GM18502 (cell line): ENCODE measurements at regions not wholly inside any gene's neighbourhood (a gene's known extent, or its start where the extent isn't known, plus 50 kb on each side); places are given as distances from the start of the nearest gene placed in this dataset.
"Not testable (repeated sequence)": the region's sequence is repeated elsewhere in the genome, so short reads cannot be mapped to it uniquely, and the experiment has no call there.

Experiments used
- ATAC-seq: cut with Tn5 transposase; IDR thresholded peaks from one replicate; pipeline ENCODE4 v1.9.1; 2021; ENCODE audit warnings: mild to moderate bottlenecking; ENCODE audit not compliant: unreplicated experiment, poor library complexity

DNA sequence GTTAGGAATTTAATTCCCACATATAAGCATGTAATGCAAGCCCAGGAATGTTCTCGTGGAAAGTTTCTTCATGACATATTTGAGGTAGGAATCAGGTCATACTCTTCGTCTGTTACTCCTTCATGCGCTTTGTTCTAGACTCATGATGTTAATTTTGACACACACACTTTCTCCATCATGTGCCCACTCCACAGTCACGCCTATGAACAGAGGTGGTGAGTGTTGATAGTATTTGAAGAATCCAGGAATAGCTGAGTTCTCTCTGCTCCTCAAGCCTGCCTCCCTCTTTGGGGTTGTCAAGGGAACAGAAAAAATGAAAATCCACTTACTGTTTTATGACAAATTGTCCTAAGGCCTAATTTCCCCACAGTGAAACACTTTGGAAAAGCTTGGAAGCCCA, 117.3 kb upstream of the SERPINE2 start:
- ATAC-seq = no peak

DNA sequence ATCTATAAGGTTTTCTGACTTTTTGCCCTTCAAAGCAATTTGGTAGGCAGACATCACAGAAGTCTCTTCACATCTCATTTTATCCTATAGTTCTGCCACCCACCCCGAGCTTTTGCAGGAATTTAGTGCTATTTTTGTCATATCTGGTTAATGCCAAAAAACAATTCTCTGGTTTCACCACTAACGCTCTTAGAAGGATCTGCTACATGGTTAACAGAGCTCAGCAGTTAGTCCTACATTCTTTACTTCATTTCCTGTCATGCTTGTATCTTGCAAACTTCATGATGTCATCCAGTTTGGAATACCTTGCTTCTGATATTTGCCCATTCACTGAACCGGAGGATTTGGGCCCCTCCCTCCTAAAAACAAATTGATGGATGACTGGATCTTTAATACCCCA, 116.8 kb upstream of the SERPINE2 start:
- no peak for ATAC-seq

- no peak for ATAC-seq
Observed at GRCh38 chr2:224155371-224155770, 116.3 kb upstream of the SERPINE2 start.

GRCh38 chr2:224151680-224152310, 112.7 kb upstream of the SERPINE2 start:
- no peak for ATAC-seq

DNA sequence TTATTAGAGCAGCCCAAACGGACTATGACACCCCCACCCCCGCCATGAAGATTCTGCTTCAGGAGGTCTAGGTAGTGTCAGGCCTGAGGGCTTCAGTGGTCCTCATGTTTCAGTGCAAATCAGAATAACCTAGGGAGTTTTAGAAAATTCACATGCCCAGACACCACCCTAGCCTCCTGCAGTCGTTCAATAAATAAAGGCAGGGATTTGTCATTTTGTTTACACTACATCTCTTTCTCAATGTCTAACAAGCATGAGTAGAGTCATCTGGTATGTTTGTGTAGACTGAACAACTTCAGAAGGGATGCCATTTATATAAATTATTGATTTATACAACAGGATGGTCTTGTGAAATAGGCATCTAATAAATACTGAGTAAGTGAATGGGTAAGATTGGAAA, 112.1 kb upstream of the SERPINE2 start:
- no peak for ATAC-seq

DNA sequence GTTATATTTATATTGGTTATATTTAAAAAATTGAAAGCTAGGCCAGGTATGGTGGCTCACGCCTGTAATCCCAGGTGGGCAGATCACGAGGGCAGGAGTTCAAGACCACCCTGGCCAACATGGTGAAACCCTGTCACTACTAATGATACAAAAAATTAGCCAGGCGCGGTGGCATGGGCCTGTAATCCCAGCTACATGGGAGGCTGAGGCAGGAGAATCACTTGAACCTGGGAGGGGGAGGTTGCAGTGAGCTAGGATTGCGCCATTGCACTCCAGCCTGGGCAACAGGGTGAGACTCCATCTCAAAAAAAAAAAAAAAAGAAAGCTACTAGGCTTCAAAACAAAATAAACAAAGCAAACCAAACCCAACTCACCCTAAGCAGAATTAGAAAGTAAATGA, 109.0 kb upstream of the SERPINE2 start:
- ATAC-seq = not testable (repeated sequence)

GRCh38 chr2:224147174-224147573, 108.1 kb upstream of the SERPINE2 start:
- no peak for ATAC-seq

DNA sequence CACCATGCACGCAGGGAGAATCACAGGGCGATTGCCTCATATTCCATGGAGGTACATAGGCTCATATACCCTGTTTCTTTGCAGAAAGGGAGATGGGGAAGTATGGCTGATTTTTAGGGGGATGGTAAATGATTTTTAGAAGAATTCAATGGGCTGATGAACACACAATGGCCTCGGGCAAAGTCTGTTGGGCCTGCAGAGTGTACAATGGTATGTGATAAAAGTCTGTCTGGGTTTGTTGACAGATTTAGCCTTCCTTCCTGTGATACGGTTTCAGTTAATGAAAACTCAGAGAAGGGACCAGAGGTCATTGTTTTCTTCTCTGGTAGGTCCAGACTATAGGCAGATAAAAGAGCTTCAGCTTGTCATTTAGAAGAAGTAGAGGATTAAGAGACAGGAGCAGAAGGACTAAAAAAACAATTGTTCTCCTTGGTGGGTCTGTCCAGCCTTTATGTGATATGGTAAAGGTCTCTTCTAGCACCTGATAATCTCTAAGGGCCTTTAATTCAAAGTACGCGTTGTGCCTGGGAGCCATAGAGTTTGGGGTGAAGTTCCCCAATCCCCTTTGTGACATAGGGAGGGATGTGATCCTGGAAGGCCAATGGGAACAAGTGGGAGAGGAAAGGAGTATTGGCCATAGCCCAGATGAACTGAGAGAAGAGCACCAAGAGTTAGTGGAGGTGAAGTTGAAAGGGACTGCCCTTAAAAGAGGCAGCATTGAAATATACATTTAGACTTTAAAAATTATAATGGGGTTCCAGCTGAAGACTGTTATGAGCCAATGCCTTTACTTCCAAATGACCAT, 107.5 kb upstream of the SERPINE2 start:
- no peak for ATAC-seq

- ATAC-seq = no peak
Observed at GRCh38 chr2:224145751-224146355, 106.8 kb upstream of the SERPINE2 start.

DNA sequence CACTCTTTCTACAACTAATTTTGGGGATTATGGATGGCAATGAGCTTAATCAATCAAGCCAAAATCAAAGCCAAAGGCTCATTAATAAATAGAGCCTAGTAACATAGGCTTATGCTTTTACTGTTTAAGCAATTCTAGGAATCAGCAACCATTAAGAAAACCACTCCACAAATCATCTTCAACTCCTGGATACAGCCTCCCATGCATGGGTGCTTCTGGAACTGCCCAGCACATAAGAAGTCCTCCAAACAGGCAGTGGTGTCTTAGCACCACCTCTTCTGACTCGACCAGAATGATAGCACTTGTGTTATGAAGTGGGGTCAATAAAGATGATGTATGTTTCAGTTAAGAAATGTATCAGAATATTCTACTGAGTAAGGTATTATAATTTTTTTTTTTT, 104.4 kb upstream of the SERPINE2 start:
- no peak for ATAC-seq

DNA sequence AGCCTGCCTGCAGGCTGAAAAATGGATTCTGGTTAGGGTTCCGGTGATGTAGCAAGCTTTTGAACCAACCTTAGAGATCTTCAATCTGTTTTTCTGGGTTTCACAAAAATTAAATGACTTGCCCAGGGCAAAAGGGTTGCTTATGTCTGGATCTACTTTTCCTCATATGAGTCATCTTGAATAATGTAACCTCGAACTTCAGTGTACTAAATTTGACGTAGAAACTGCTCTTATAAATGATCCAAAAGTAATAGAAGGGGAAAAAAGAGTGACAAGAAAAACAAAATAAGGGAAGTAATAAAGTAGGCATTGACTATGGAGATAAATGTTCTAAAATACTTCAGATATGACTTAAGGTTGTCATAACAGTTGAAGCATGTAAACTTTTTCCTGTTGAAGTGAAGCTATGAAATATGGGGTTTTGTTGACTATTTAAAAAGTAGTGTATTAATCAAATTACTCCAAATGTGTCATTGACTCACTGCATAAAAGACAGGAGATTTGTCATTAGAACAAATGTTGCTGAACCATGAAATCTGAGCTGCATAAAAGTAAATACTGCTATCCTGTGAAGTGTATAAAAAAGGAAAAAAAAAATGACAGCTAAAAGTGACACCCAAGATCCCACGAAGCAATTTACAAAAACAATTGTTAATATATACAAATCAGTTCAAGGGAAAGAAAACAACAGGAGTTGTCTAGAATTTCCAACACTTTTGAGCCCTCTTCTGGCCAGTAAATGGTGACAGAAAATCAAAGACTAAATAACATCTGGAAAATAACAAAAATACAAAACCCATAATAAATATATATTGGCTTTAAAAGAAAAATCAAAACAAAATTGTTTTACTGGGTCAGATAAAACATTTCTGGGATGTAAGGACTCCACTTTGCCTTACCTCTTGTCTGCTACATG, 103.6 kb upstream of the SERPINE2 start:
- ATAC-seq = no peak

DNA sequence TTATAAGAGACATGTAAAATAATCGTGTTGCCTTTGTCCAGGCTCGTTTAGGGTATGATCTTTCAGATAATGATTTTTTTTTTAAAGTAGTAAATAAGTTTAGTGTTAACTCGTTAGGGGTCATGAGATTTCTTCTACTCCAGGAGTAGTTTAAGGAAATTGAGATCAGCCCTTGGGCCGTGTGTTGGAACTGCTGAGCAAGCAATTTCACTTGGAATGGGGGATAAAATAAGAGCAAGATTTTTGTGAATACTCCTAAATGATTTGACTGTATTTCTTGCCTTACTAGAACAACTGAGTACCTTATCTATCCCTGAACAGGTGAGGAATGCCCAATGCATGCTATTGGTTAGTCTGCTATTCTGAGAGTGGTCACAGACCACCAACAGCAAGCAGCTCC, 102.2 kb upstream of the SERPINE2 start:
- no peak for ATAC-seq

GRCh38 chr2:224137208-224137607, 98.1 kb upstream of the SERPINE2 start:
- no peak for ATAC-seq

- ATAC-seq = no peak
Observed at GRCh38 chr2:224136396-224136795, 97.3 kb upstream of the SERPINE2 start.

- no peak for ATAC-seq
Observed at GRCh38 chr2:224135881-224136280, 96.8 kb upstream of the SERPINE2 start.

DNA sequence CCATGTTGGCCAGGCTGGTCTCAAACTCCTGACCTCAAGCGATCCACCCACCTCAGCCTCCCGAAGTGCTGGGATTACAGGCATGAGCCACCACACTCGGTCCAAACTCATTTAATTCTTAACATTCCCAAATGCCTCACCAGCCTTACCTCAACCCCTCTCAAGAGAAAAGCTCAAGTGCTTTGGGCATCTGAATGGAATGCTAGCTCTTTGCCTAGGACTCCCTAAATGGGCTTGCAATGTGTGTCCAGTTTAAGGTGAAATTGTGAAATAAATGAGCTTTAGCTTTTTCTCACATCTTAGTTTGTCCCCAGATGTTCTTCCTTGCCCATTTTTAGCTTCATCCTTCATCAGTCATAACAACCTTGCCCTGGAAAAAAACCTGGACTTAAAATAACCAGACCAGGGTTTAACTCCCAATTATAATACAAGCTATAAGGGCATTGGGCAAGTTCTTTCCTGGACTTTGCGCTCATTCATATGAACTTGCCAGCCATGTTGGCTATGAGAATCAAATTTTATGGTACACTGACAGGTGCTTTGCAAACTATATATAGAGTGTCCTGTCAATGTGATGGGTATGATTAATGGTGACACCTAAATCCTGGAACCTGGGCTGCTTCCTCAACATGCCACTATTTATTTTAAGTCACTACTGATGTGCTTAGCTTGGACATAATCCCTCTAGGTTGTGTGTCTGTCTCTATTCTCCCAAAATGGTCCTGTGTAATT, 95.1 kb upstream of the SERPINE2 start:
- ATAC-seq = no peak

GRCh38 chr2:224133387-224133786, 94.3 kb upstream of the SERPINE2 start:
- no peak for ATAC-seq

- no peak for ATAC-seq
Observed at GRCh38 chr2:224127871-224128501, 88.9 kb upstream of the SERPINE2 start.

- ATAC-seq = no peak
Observed at GRCh38 chr2:224126440-224126839, 87.4 kb upstream of the SERPINE2 start.
